A673 (cell line): ENCODE measurements at regions not wholly inside any gene's neighbourhood (a gene's known extent, or its start where the extent isn't known, plus 50 kb on each side); places are given as distances from the start of the nearest gene placed in this dataset.

Experiments used
- BruUV-seq: library from RNA; stranded (reverse); fragments of 400-500 nt; replicated peaks from 2 replicates; lab custom pipeline; 2021; lab: Mats Ljungman, UMichigan
- CTCF ChIA-PET: fragments of 300-600 bp; sonication (Branson Sonifier 250); formaldehyde crosslinking; loops from one replicate; lab custom pipeline; 2022; ENCODE audit warnings: antibody characterized with exemption; lab: Charles Lee
- POLR2A ChIA-PET: fragments of 300-600 bp; sonication (Branson Sonifier 250); formaldehyde crosslinking; loops from one replicate; lab custom pipeline; 2022; ENCODE audit warnings: antibody characterized with exemption; ENCODE audit not compliant: low non-redundant PET; lab: Charles Lee
- DNase-seq: peaks from one replicate; pipeline ENCODE4 v3.0.0-alpha.2; 2015; ENCODE audit warnings: low spot score
- H3K27ac ChIP-seq: fragments of 200-600 bp; sonication (generic); 2 replicates; pipeline ENCODE4 v1.5.1; 2016; ENCODE audit warnings: mixed run types, low read depth, mild to moderate bottlenecking, mixed read lengths, antibody characterized with exemption, low read length; ENCODE audit not compliant: poor library complexity, severe bottlenecking
- H3K27me3 ChIP-seq: fragments of 200-600 bp; sonication (generic); replicated peaks from 2 replicates; pipeline ENCODE4 v1.6.1; 2017; ENCODE audit warnings: mixed run types, low read depth, mild to moderate bottlenecking, mixed read lengths, antibody characterized with exemption, low read length; ENCODE audit not compliant: insufficient read depth, poor library complexity
- H3K36me3 ChIP-seq: fragments of 200-600 bp; sonication (generic); 2 replicates; pipeline ENCODE4 v1.6.1; 2016; ENCODE audit warnings: mixed run types, mild to moderate bottlenecking, mixed read lengths, antibody characterized with exemption, low read length; ENCODE audit not compliant: insufficient read depth, poor library complexity, severe bottlenecking
- H3K4me1 ChIP-seq: fragments of 200-600 bp; sonication (generic); 2 replicates; pipeline ENCODE4 v1.6.1; 2017; ENCODE audit warnings: mixed run types, mild to moderate bottlenecking, mixed read lengths, antibody characterized with exemption, low read length; ENCODE audit not compliant: insufficient read depth, poor library complexity, severe bottlenecking
- H3K4me3 ChIP-seq: fragments of 200-600 bp; sonication (generic); 2 replicates; pipeline ENCODE4 v1.5.1; 2016; ENCODE audit warnings: low read depth, mixed run types, mild to moderate bottlenecking, mixed read lengths, low read length; ENCODE audit not compliant: poor library complexity, severe bottlenecking
- H3K9me3 ChIP-seq: fragments of 200-600 bp; sonication (generic); 2 replicates; pipeline ENCODE4 v1.6.1; 2016; ENCODE audit warnings: mixed run types, low read depth, mild to moderate bottlenecking, mixed read lengths, antibody characterized with exemption, low read length; ENCODE audit not compliant: poor library complexity, severe bottlenecking
- CTCF ChIP-seq: fragments of 300-800, 200-600 bp; sonication (generic); conservative IDR thresholded peaks from 2 replicates; pipeline ENCODE4 v1.5.1; 2017; ENCODE audit warnings: low read depth, mild to moderate bottlenecking, antibody characterized with exemption, low read length, moderate library complexity, mixed read lengths
- EZH2 ChIP-seq: fragments of 200-600 bp; sonication (generic); IDR thresholded peaks from 2 replicates; pipeline ENCODE4 v1.6.1; 2017; ENCODE audit warnings: borderline replicate concordance, low read depth, mild to moderate bottlenecking, mixed read lengths, antibody characterized with exemption, low read length; ENCODE audit not compliant: poor library complexity, severe bottlenecking
- intact Hi-C: fragments of 100-400 bp; cut with micrococcal nuclease; formaldehyde crosslinking; loops from one replicate; pipeline ENCODE4 v1.10.0; 2022; ENCODE audit not compliant: unreplicated experiment

GRCh38 chrX:9345957-9346356, 118.9 kb upstream of the TBL1X start:
- H3K27ac ChIP-seq: no peak overlapping the region
- H3K27me3 ChIP-seq: no peaks in the 10 kb centered on the region
- intact Hi-C loops: loop anchor here (10.0 kb wide), 2 partner anchors 201 to 359 kb away; no protein-coding TSS in a partner anchor
- TF ChIP-seq EZH2 (no peak), CTCF (no peak)
- CTCF ChIA-PET: interaction anchor here (0.5 kb wide), 1 partner anchor 538 kb away, joined by 9 read pairs; no protein-coding TSS in a partner anchor
- no peak for DNase-seq
- H3K4me1 ChIP-seq: peaks cover 18% of the 10 kb centered on the region
- no peaks in the 10 kb centered on the region for H3K36me3 ChIP-seq
- POLR2A ChIA-PET: no interaction called here
- no TSS peak for BruUV-seq
- no peaks in the 10 kb centered on the region for H3K9me3 ChIP-seq
- H3K4me3 ChIP-seq: no peak overlapping the region

- Histone ChIP-seq H3K36me3 (no peaks in the 10 kb centered on the region), H3K9me3 (no peaks in the 10 kb centered on the region), H3K4me3 (no peak overlapping the region), H3K4me1 (peaks cover 7% of the 10 kb centered on the region), H3K27me3 (no peaks in the 10 kb centered on the region), H3K27ac (no peak overlapping the region)
- ChIA-PET POLR2A (no interaction called here), CTCF (no interaction called here)
- BruUV-seq: no TSS peak
- TF ChIP-seq CTCF (no peak), EZH2 (no peak)
- intact Hi-C loops: loop anchor here (10.0 kb wide), 2 partner anchors 205 to 355 kb away; no protein-coding TSS in a partner anchor
- DNase-seq: no peak
Measured at GRCh38 chrX:9349572-9350494, 115.0 kb upstream of the TBL1X start.

GRCh38 chrX:9351126-9351525, 113.7 kb upstream of the TBL1X start:
- ChIA-PET POLR2A (interaction anchor here (0.6 kb wide), 1 partner anchor 234 kb away, joined by 3 read pairs; no protein-coding TSS in a partner anchor), CTCF (no interaction called here)
- no peak for DNase-seq
- Histone ChIP-seq H3K36me3 (no peaks in the 10 kb centered on the region), H3K9me3 (no peaks in the 10 kb centered on the region), H3K27ac (no peak overlapping the region), H3K27me3 (no peaks in the 10 kb centered on the region), H3K4me1 (peaks cover 7% of the 10 kb centered on the region), H3K4me3 (no peak overlapping the region)
- TF ChIP-seq EZH2 (no peak), CTCF (no peak)
- intact Hi-C loops: no loop called here
- BruUV-seq: no TSS peak
